ENCODE measurements at regions not wholly inside any gene's neighbourhood (a gene's known extent, or its start where the extent isn't known, plus 50 kb on each side); places are given as distances from the start of the nearest gene placed in this dataset.

DNA sequence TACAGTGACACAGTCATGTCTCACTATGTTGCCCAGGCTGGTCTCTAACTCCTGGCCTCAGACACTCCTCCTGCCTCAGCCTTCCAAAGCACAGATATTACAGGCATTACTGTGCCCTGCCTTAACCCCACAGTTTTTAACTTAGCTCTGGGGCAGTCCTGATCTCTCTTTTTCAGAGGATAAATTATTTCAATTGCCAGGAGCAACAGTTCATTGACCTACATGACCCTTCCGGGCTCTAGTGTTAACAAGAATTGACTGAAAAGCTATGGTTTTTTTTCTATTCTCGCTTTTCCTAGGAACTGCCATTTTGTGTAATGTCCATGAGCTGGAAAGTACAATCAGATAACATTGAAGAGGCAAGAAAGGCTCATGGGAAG, 92.8 kb downstream of the HNRNPLL start:
- Mint-ChIP-seq H3K4me3 (ENCODE audit: unreplicated experiment) (no peak overlapping the region), H3K27me3 (ENCODE audit: unreplicated experiment) (no peaks in the 10 kb centered on the region), H3K36me3 (ENCODE audit: low read depth, unreplicated experiment) (no peaks in the 10 kb centered on the region), H3K9me3 (ENCODE audit: unreplicated experiment) (no peaks in the 10 kb centered on the region), H3K4me1 (ENCODE audit: unreplicated experiment) (no peaks in the 10 kb centered on the region), H3K27ac (ENCODE audit: unreplicated experiment) (no peak overlapping the region)
- no peak for DNase-seq (ENCODE audit: low spot score)
- TF ChIP-seq, protein P1, sequence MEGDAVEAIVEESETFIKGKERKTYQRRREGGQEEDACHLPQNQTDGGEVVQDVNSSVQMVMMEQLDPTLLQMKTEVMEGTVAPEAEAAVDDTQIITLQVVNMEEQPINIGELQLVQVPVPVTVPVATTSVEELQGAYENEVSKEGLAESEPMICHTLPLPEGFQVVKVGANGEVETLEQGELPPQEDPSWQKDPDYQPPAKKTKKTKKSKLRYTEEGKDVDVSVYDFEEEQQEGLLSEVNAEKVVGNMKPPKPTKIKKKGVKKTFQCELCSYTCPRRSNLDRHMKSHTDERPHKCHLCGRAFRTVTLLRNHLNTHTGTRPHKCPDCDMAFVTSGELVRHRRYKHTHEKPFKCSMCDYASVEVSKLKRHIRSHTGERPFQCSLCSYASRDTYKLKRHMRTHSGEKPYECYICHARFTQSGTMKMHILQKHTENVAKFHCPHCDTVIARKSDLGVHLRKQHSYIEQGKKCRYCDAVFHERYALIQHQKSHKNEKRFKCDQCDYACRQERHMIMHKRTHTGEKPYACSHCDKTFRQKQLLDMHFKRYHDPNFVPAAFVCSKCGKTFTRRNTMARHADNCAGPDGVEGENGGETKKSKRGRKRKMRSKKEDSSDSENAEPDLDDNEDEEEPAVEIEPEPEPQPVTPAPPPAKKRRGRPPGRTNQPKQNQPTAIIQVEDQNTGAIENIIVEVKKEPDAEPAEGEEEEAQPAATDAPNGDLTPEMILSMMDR (IDR thresholded peaks at IDR 0.05; ENCODE audit: unreplicated experiment), result no peak

DNA sequence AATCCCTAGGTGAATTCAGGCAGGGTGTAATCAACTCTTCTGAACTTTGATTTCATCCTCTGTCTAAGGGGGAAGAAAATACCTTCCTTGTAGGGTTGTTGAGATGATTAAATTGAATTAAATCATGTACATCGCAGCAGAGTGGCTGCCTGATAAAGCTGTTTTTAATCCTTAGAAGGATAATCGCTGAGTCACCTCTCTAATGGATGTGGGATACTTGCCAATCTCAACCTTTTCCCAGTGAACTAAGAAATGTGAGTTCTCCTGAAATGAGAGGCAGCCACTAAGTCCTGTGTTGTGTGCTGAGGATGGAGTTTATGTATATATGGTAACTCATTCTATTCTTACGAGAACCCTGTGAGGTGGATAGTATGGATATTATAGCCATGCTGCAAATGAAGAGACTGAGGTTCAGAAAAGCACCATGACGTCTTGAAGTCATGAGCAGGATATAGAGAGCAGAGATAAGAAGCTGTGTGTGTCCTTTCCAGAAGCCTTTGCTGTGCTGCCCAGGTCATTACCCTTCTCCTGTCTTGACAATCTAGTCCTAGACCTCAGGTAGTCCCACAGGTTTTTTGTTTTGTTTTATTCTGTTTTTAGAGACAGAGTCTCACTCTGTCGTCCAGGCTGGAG, 93.3 kb downstream of the HNRNPLL start:
- TF ChIP-seq, protein P1 (IDR thresholded peaks at IDR 0.05; ENCODE audit: unreplicated experiment), result no peak
- H3K4me1 Mint-ChIP-seq (ENCODE audit: unreplicated experiment), result no peaks in the 10 kb centered on the region
- no peak overlapping the region for H3K27ac Mint-ChIP-seq (ENCODE audit: unreplicated experiment)
- H3K36me3 Mint-ChIP-seq (ENCODE audit: low read depth, unreplicated experiment), result no peaks in the 10 kb centered on the region
- no peaks in the 10 kb centered on the region for H3K9me3 Mint-ChIP-seq (ENCODE audit: unreplicated experiment)
- H3K27me3 Mint-ChIP-seq (ENCODE audit: unreplicated experiment), result no peaks in the 10 kb centered on the region
- no peak overlapping the region for H3K4me3 Mint-ChIP-seq (ENCODE audit: unreplicated experiment)
- no peak for DNase-seq (ENCODE audit: low spot score)

DNA sequence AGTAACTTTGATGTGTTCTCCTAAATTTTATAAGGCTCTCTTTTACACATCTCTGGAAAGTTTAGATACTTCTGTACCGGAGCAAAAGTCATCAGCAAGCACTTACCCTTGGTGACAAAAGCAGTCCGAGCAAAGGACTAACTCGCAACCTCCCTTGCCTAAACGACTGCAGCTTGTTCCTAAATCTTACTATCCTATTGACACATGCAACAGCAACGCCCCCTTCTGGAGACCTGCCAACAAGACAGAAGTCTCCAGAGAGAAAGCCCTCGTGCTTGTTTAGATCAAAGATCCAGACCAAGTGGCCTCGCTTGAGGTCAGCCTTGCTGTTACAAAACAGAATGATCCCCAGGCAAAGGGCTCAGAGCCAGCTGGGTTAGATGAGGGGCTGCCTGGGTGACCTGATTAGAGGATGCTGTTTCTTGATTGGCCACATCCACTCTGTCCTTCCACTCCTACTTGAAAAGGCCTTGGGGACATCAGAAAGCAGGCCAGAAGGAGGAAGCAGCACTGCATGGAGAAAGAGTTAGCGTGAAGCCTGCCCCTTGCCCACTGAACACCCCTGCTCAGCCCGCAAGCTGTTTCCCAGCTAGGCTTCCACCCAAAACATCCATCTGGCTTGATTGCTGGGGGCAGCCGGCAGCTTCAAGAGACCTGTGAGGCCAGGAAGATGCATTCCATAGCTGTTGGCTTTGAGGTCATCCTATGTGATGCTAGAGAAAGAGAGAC, 94.3 kb downstream of the HNRNPLL start:
- TF ChIP-seq, protein P1 (IDR thresholded peaks at IDR 0.05; ENCODE audit: unreplicated experiment), result peak; percentile 78
- Mint-ChIP-seq H3K4me3 (ENCODE audit: unreplicated experiment) (no peak overlapping the region), H3K9me3 (ENCODE audit: unreplicated experiment) (no peaks in the 10 kb centered on the region), H3K27ac (ENCODE audit: unreplicated experiment) (no peak overlapping the region), H3K4me1 (ENCODE audit: unreplicated experiment) (no peaks in the 10 kb centered on the region), H3K27me3 (ENCODE audit: unreplicated experiment) (no peaks in the 10 kb centered on the region), H3K36me3 (ENCODE audit: low read depth, unreplicated experiment) (peaks cover 2% of the 10 kb centered on the region)
- peak; percentile 86 for DNase-seq (ENCODE audit: low spot score)

DNA sequence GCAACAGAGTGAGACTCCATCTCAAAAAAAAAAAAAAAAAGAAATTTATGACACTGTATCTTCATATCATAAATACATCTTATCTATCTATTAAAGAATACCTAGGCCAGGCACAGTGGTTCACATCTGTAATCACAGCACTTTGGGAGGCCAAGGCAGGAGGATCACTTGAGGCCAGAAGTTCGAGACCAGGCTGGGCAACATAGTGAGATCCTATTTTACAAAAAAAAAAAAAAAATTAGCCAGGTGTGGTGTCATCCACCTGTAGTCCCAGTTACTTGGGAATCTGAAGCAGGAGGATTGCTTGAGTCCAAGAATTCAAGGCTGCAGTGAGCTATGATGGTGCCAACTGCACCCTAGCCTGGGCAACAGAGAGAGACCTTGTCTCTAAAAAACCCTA, 95.0 kb downstream of the HNRNPLL start:
- H3K36me3 Mint-ChIP-seq (ENCODE audit: low read depth, unreplicated experiment), result peaks cover 3% of the 10 kb centered on the region
- H3K9me3 Mint-ChIP-seq (ENCODE audit: unreplicated experiment), result no peaks in the 10 kb centered on the region
- TF ChIP-seq, protein P1 (IDR thresholded peaks at IDR 0.05; ENCODE audit: unreplicated experiment), result no peak
- no peak overlapping the region for H3K4me3 Mint-ChIP-seq (ENCODE audit: unreplicated experiment)
- H3K27ac Mint-ChIP-seq (ENCODE audit: unreplicated experiment), result no peak overlapping the region
- no peak for DNase-seq (ENCODE audit: low spot score)
- H3K27me3 Mint-ChIP-seq (ENCODE audit: unreplicated experiment), result no peaks in the 10 kb centered on the region
- H3K4me1 Mint-ChIP-seq (ENCODE audit: unreplicated experiment), result no peaks in the 10 kb centered on the region

DNA sequence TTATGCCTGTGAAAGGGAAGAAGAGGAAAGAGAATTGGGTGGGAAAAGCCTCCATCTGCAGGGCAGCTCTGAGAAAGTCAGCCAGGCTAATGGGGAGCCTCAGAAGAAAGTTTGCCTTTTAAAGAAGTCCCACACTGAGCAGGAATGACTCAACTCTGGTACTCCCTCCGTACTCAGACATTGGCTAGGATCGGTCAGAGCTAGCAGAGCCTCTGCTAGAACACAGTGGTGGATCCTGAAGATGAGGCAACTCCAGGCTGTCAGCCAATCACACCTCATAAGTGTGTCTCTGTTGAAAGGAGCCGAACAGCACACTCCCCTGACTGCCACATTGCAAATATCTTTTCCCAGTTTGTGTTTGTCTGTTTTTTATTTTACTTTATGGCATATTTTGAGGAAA, 96.9 kb downstream of the HNRNPLL start:
- H3K9me3 Mint-ChIP-seq (ENCODE audit: unreplicated experiment), result no peaks in the 10 kb centered on the region
- H3K36me3 Mint-ChIP-seq (ENCODE audit: low read depth, unreplicated experiment), result peaks cover 3% of the 10 kb centered on the region
- DNase-seq (ENCODE audit: low spot score), result no peak
- H3K4me3 Mint-ChIP-seq (ENCODE audit: unreplicated experiment), result no peak overlapping the region
- no peak overlapping the region for H3K27ac Mint-ChIP-seq (ENCODE audit: unreplicated experiment)
- TF ChIP-seq, protein P1 (IDR thresholded peaks at IDR 0.05; ENCODE audit: unreplicated experiment), result no peak
- H3K27me3 Mint-ChIP-seq (ENCODE audit: unreplicated experiment), result no peaks in the 10 kb centered on the region
- no peaks in the 10 kb centered on the region for H3K4me1 Mint-ChIP-seq (ENCODE audit: unreplicated experiment)

Measured in endothelial cell (in vitro differentiated cells).